ENCODE measurements at regions not wholly inside any gene's neighbourhood (a gene's known extent, or its start where the extent isn't known, plus 50 kb on each side); places are given as distances from the start of the nearest gene placed in this dataset.

GRCh38 chr17:43333433-43333943 lies 65.3 kb upstream of the ARL4D start:
- POLR2A ChIA-PET (ENCODE audit: partially characterized antibody): interaction anchor here (0.7 to 5.5 kb wide), 5 partner anchors 24 to 214 kb away, joined by 3 to 46 read pairs (median 4); partner anchors contain the start of gene ARL4D
- TF ChIP-seq SIX5 (IDR thresholded peaks at IDR 0.05; ENCODE audit: low read depth, low read length): no peak
- TF ChIP-seq ZNF274 (IDR thresholded peaks at IDR 0.05; ENCODE audit: borderline replicate concordance, extremely low read depth, low read length): no peak
- TF ChIP-seq PHF8 (conservative IDR thresholded peaks at IDR 0.05; ENCODE audit: low read depth, low read length): no peak
- TF ChIP-seq KDM4A (IDR thresholded peaks at IDR 0.05; ENCODE audit: low read depth, low read length, severe bottlenecking): no peak
- no peak for TF ChIP-seq ATF2 (IDR thresholded peaks at IDR 0.05; ENCODE audit: low read length)
- no peak for TF ChIP-seq TAF7 (optimal IDR thresholded peaks at IDR 0.05; ENCODE audit: borderline replicate concordance, low read depth, low read length)
- TF ChIP-seq NRF1 (IDR thresholded peaks at IDR 0.05; ENCODE audit: low read depth, low read length): no peak
- TF ChIP-seq SP2 (IDR thresholded peaks at IDR 0.05; ENCODE audit: low read length): no peak
- TF ChIP-seq RFX5 (IDR thresholded peaks at IDR 0.05; ENCODE audit: borderline replicate concordance, low read depth, low read length): no peak
- TF ChIP-seq SIN3A (conservative IDR thresholded peaks at IDR 0.05 in 1 of 2, IDR thresholded peaks at IDR 0.05 in 1 of 2; ENCODE audit: low read depth in 1 of 2, low read length in 2 of 2): no peak
- no peak for TF ChIP-seq GABPA (IDR thresholded peaks at IDR 0.05; ENCODE audit: borderline replicate concordance, insufficient read depth, low read length)
- no peak for TF ChIP-seq CTBP2 (IDR thresholded peaks at IDR 0.05; ENCODE audit: borderline replicate concordance, insufficient read depth, insufficient read length, low read length)

More at GRCh38 chr17:43333433-43333943, 65.3 kb upstream of the ARL4D start:
- H4K5ac ChIP-seq (ENCODE audit: insufficient read length, low read depth, low read length): no peak overlapping the region
- no peak overlapping the region for H3K9ac ChIP-seq (replicated peaks in 1 of 4; ENCODE audit: extremely low read depth in 1 of 4, low read depth in 3 of 4, low read length in 3 of 4)
- no peaks in the 10 kb centered on the region for H3K79me1 ChIP-seq (ENCODE audit: low read depth, low read length)
- H3K23me2 ChIP-seq (ENCODE audit: low read depth, low read length): no peaks in the 10 kb centered on the region
- no peaks in the 10 kb centered on the region for H3K79me2 ChIP-seq (ENCODE audit: control insufficient read depth in 1 of 2, insufficient read depth in 2 of 2, low read length in 2 of 2)
- H2BK5ac ChIP-seq (ENCODE audit: low read depth, low read length): no peak overlapping the region
- H3K23ac ChIP-seq (ENCODE audit: insufficient read length): no peak overlapping the region
- no peaks in the 10 kb centered on the region for H3K27me3 ChIP-seq (replicated peaks in 1 of 4; ENCODE audit: control insufficient read depth in 3 of 4, extremely low read depth in 1 of 4, insufficient read depth in 3 of 4, low read length in 3 of 4)
- H4K8ac ChIP-seq (ENCODE audit: extremely low read depth, insufficient read depth, low read length): no peak overlapping the region
- H2BK120ac ChIP-seq (replicated peaks; ENCODE audit: low read depth, low read length): no peak overlapping the region
- no peak overlapping the region for H3K4ac ChIP-seq (replicated peaks; ENCODE audit: insufficient read length, low read depth, low read length)
- no peak overlapping the region for H2AFZ ChIP-seq (ENCODE audit: low read length)
- DNase-seq (ENCODE audit: low read depth in 1 of 2, low spot score in 2 of 2) (no peak), FAIRE-seq (no peak)
- 91% methylated on average over 12 of the region's 12 CpGs; no CpG with 5 or more reads in 1 of the 2 experiments for WGBS, 2 experiments (ENCODE audit: extremely low coverage in 1 of 2, insufficient coverage in 1 of 2, insufficient read length in 1 of 2, insufficient replicate concordance in 2 of 2, low coverage in 1 of 2, low lambda C conversion rate in 2 of 2, missing lambda C conversion rate in 1 of 2)
- H3K18ac ChIP-seq (ENCODE audit: extremely low read depth, low read length): no peak overlapping the region
- peaks cover 0 to 3% (median 2%) of the 10 kb centered on the region in 4 experiments; a peak in 5 of 7 replicates for H3K4me1 ChIP-seq (replicated peaks in 1 of 4; ENCODE audit: control insufficient read depth in 3 of 4, insufficient read depth in 4 of 4, low read length in 3 of 4)
- no peaks in the 10 kb centered on the region for H3K36me3 ChIP-seq (ENCODE audit: control insufficient read depth in 2 of 4, insufficient read depth in 4 of 4, low read length in 3 of 4)
- H2BK12ac ChIP-seq (ENCODE audit: low read depth, low read length): no peak overlapping the region
- CTCF ChIA-PET (ENCODE audit: partially characterized antibody): interaction anchor here (0.8 to 4.2 kb wide), 12 partner anchors 9 to 193 kb away, joined by 3 to 23 read pairs (median 10); partner anchors contain the start of genes ARL4D and DHX8
- H4K20me1 ChIP-seq (replicated peaks in 1 of 2; ENCODE audit: control insufficient read depth in 1 of 2, insufficient read depth in 2 of 2, low read length in 2 of 2): no peaks in the 10 kb centered on the region
- H3K9me3 ChIP-seq (ENCODE audit: insufficient read depth in 2 of 2, low read depth in 1 of 2, low read length in 1 of 2): no peaks in the 10 kb centered on the region
- no peak overlapping the region for H4K91ac ChIP-seq (replicated peaks; ENCODE audit: insufficient read length, low read length)
- no peak overlapping the region for H3K4me3 ChIP-seq (ENCODE audit: extremely low read depth in 1 of 4, insufficient read depth in 2 of 4, low read depth in 3 of 4, low read length in 4 of 4)
- H2BK20ac ChIP-seq (ENCODE audit: low read length): no peak overlapping the region
- H3K56ac ChIP-seq (replicated peaks; ENCODE audit: insufficient read length, low read depth, low read length): no peak overlapping the region
- no peak overlapping the region for H3K27ac ChIP-seq (ENCODE audit: low read depth, low read length)
- H3K14ac ChIP-seq (ENCODE audit: insufficient read length): no peak overlapping the region
- H3K4me2 ChIP-seq (ENCODE audit: insufficient read depth in 1 of 2, low read depth in 2 of 2, low read length in 2 of 2): no peak overlapping the region
- no peak overlapping the region for H2BK15ac ChIP-seq (ENCODE audit: low read length)
- H2AK5ac ChIP-seq (ENCODE audit: low read depth, low read length): no peak overlapping the region

All from H1 (cell line).